GM12878 (cell line): ENCODE measurements at regions not wholly inside any gene's neighbourhood (a gene's known extent, or its start where the extent isn't known, plus 50 kb on each side); places are given as distances from the start of the nearest gene placed in this dataset.

Experiments
- CTCF ChIP-seq, 3 experiments: IDR thresholded peaks in 2 of 3; conservative IDR thresholded peaks in 1 of 3; 2 replicates each; pipeline ENCODE4 v1.5.1; 2011; ENCODE audit warnings: low read depth in 3 of 3, low read length in 3 of 3, mild to moderate bottlenecking in 3 of 3, control low read depth in 2 of 3, moderate library complexity in 2 of 3, inconsistent platforms in 1 of 3, mixed read lengths in 1 of 3; ENCODE audit not compliant: control insufficient read depth in 2 of 3, insufficient read depth in 1 of 3; ENCODE audit errors: extremely low read depth in 1 of 3
- MAX ChIP-seq: IDR thresholded peaks from 2 replicates; pipeline ENCODE4 v1.6.1; 2012; ENCODE audit warnings: low read depth, low read length, improper control_type of control experiment
- SUZ12 ChIP-seq: fragments of 200-600 bp; sonication (generic); IDR thresholded peaks from one replicate; pipeline ENCODE4 v1.6.1; 2018; ENCODE audit warnings: antibody characterized with exemption, mild to moderate bottlenecking; ENCODE audit not compliant: unreplicated experiment

GRCh38 chrX:94854251-94854650, 1180.2 kb downstream of the FAM133A start:
- TF ChIP-seq MAX, result no peak
- no peak for TF ChIP-seq CTCF (IDR thresholded peaks at IDR 0.05 in 2 of 3, conservative IDR thresholded peaks at IDR 0.05 in 1 of 3; ENCODE audit: control insufficient read depth in 2 of 3, extremely low read depth in 1 of 3, insufficient read depth in 1 of 3, low read depth in 3 of 3, low read length in 3 of 3)
- TF ChIP-seq SUZ12, result no peak
